Kidney (tissue), 13 donors: ENCODE measurements at regions not wholly inside any gene's neighbourhood (a gene's known extent, or its start where the extent isn't known, plus 50 kb on each side); places are given as distances from the start of the nearest gene placed in this dataset.

ENCODE experiments used
- DNase-seq, 5 donors: peaks; one replicate each; pipeline ENCODE4 v3.0.0-alpha.2; 2013 to 2020
- FAIRE-seq: peaks from 2 replicates; lab custom pipeline; 2012; peaks lifted over from hg19 to GRCh38; lab: Jason Lieb, UNC
- H3K27ac ChIP-seq, 2 donors: one replicate each; pipeline ENCODE4 v1.7.0; 2013; ENCODE audit warnings: low read depth in 2 of 2, low read length in 2 of 2, inconsistent platforms in 1 of 2
- H3K27me3 ChIP-seq: one replicate; pipeline ENCODE4 v1.7.1; 2013; ENCODE audit warnings: low read length, inconsistent platforms; ENCODE audit not compliant: control insufficient read depth, insufficient read depth
- H3K36me3 ChIP-seq, 3 donors: one replicate each; pipeline versions ENCODE4 v1.7.0 to v1.7.1; 2013; ENCODE audit warnings: low read length in 3 of 3, control low read depth in 1 of 3, inconsistent platforms in 1 of 3; ENCODE audit not compliant: insufficient read depth in 3 of 3, control insufficient read depth in 2 of 3
- H3K4me1 ChIP-seq, 3 donors: one replicate each; pipeline versions ENCODE4 v1.7.0 to v1.7.1; 2013; ENCODE audit warnings: low read length in 3 of 3, inconsistent platforms in 1 of 3, low read depth in 1 of 3; ENCODE audit not compliant: control insufficient read depth in 2 of 3, insufficient read depth in 2 of 3
- H3K4me3 ChIP-seq, 3 donors: one replicate each; pipeline versions ENCODE4 v1.7.0 to v1.8.1; 2013; ENCODE audit warnings: low read length in 3 of 3, control low read depth in 1 of 3, inconsistent platforms in 1 of 3
- H3K9ac ChIP-seq, 3 donors: one replicate each; pipeline versions ENCODE4 v1.7.0 to v1.7.1; 2013; ENCODE audit warnings: low read length in 3 of 3, control low read depth in 1 of 3, inconsistent platforms in 1 of 3
- H3K9me3 ChIP-seq, 3 donors: one replicate each; pipeline versions ENCODE4 v1.7.0 to v1.7.1; 2013; ENCODE audit warnings: low read length in 3 of 3, control low read depth in 1 of 3, inconsistent platforms in 1 of 3; ENCODE audit not compliant: control insufficient read depth in 2 of 3, insufficient read depth in 1 of 3
- CTCF ChIP-seq: IDR thresholded peaks from 3 replicates; pipeline ENCODE4 v1.5.1; 2012; ENCODE audit warnings: mild to moderate bottlenecking, moderate library complexity, borderline replicate concordance; ENCODE audit not compliant: insufficient read depth; ENCODE audit errors: extremely low read depth
- intact Hi-C: fragments of 100-400 bp; cut with DNase I; formaldehyde crosslinking; loops from one replicate; pipeline ENCODE4 v1.11.1; 2022
- donor health status: control.
- donor health status: control.
- donor health status: control.
- donor health status: control.
- donor health status: control.
- donor health status: DM: yes; HTN: yes; CAD: no.
- donor health status: Normal renal cell carcinoma (clear cell type).

- Histone ChIP-seq H3K9ac (no peak overlapping the region), H3K4me3 (no peak overlapping the region), H3K36me3 (no peaks in the 10 kb centered on the region), H3K4me1 (no peaks in the 10 kb centered on the region), H3K27me3 (no peaks in the 10 kb centered on the region), H3K9me3 (no peaks in the 10 kb centered on the region), H3K27ac (no peak overlapping the region)
- FAIRE-seq (no peak), DNase-seq (no peak)
- TF ChIP-seq CTCF: no peak
- intact Hi-C loops: no loop called here
These were observed 249.7 kb upstream of the RUNX1 start for GRCh38 chr21:35298757-35299156.

- no peak overlapping the region for H3K9ac ChIP-seq
- no peak for FAIRE-seq
- H3K9me3 ChIP-seq: no peaks in the 10 kb centered on the region
- DNase-seq: no peak
- H3K27ac ChIP-seq: no peak overlapping the region
- intact Hi-C loops: no loop called here
- TF ChIP-seq CTCF: no peak
- H3K36me3 ChIP-seq: no peaks in the 10 kb centered on the region
- H3K27me3 ChIP-seq: no peaks in the 10 kb centered on the region
- H3K4me3 ChIP-seq: no peak overlapping the region
- H3K4me1 ChIP-seq: no peaks in the 10 kb centered on the region
These were observed 248.6 kb upstream of the RUNX1 start for GRCh38 chr21:35297665-35298064.

- H3K27ac ChIP-seq: no peak overlapping the region
- TF ChIP-seq CTCF: no peak
- intact Hi-C loops: no loop called here
- no peaks in the 10 kb centered on the region for H3K36me3 ChIP-seq
- H3K4me1 ChIP-seq: no peaks in the 10 kb centered on the region
- no peaks in the 10 kb centered on the region for H3K27me3 ChIP-seq
- no peak overlapping the region for H3K9ac ChIP-seq
- FAIRE-seq: no peak
- no peaks in the 10 kb centered on the region for H3K9me3 ChIP-seq
- H3K4me3 ChIP-seq: no peak overlapping the region
- peak in 3 of 5 donors; percentile 32 to 57 (median 53) for DNase-seq
These were observed 245.3 kb upstream of the RUNX1 start for GRCh38 chr21:35294231-35294898.
